ENCODE measurements at regions not wholly inside any gene's neighbourhood (a gene's known extent, or its start where the extent isn't known, plus 50 kb on each side); places are given as distances from the start of the nearest gene placed in this dataset.

DNA sequence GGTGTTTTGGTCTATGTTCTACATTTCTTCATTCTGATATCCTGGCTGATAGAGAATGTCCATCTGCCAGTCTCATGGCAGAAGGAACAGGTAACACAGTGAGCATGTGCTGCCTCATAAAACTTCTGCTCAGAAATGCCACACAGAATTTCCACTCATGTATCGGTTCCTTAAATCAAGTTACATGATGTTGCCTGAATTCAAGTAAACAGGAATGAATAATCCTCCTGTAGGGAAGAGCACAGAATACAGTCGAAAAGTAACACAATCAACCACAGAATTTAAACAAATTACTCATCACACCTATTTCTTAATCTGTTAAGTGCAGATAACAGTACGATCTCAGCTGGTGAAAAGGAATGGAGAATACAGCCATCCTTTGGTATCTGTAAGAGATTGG is 74.7 kb downstream of the FAM217A start:
- TF ChIP-seq, protein P1, sequence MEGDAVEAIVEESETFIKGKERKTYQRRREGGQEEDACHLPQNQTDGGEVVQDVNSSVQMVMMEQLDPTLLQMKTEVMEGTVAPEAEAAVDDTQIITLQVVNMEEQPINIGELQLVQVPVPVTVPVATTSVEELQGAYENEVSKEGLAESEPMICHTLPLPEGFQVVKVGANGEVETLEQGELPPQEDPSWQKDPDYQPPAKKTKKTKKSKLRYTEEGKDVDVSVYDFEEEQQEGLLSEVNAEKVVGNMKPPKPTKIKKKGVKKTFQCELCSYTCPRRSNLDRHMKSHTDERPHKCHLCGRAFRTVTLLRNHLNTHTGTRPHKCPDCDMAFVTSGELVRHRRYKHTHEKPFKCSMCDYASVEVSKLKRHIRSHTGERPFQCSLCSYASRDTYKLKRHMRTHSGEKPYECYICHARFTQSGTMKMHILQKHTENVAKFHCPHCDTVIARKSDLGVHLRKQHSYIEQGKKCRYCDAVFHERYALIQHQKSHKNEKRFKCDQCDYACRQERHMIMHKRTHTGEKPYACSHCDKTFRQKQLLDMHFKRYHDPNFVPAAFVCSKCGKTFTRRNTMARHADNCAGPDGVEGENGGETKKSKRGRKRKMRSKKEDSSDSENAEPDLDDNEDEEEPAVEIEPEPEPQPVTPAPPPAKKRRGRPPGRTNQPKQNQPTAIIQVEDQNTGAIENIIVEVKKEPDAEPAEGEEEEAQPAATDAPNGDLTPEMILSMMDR (IDR thresholded peaks at IDR 0.05), result no peak
- no peak for TF ChIP-seq POLR2A (IDR thresholded peaks at IDR 0.05)
